ENCODE measurements at regions not wholly inside any gene's neighbourhood (a gene's known extent, or its start where the extent isn't known, plus 50 kb on each side); places are given as distances from the start of the nearest gene placed in this dataset.
"Not testable (repeated sequence)": the region's sequence is repeated elsewhere in the genome, so short reads cannot be mapped to it uniquely, and the experiment has no call there.

DNA sequence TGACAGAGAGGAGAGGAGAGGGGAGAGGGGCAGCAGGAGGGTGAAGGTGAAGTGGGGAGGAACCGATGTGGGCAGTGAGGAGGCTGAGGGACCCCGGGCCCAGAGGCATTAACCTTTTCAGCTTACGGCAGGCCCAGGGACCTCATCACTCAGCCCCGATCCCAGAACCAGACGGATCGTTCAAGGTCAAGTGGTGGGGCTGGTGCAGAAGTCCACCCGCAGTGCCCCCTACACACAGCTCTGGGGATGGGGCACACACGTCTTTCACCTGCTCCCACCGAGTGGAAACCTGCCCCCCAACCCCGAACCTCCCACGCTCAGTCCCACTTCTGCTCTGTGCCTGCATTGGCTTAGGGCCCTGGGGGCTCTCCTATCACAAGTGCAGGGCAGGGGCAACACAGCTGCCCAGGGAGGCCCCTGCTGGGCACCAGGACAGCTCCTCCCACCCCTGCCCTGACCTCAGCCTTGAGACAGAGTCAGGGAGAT lies 81.9 kb upstream of the GOLGA6L4 start:
- not testable (repeated sequence) for DNase-seq

DNA sequence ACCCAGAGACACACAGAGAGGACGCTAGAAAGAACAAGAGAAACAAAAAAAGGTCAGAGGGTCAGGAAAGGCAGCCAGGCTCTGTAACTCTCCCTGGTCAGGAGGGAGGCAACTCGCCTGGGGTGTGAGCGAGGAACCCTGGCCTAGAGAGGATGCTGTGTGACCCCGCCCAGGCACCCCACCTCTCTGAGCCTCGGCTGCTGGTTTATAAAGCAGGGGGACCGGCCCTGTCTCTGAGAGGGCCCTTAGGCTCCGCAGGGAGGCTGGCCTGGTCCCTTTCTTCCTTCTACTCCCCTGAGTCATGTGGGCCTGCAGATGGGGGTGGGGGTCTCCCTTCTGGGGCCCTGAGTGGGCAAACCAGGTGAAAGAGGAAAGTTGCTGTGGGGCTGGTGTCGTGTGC lies 81.3 kb upstream of the GOLGA6L4 start:
- not testable (repeated sequence) for DNase-seq

DNA sequence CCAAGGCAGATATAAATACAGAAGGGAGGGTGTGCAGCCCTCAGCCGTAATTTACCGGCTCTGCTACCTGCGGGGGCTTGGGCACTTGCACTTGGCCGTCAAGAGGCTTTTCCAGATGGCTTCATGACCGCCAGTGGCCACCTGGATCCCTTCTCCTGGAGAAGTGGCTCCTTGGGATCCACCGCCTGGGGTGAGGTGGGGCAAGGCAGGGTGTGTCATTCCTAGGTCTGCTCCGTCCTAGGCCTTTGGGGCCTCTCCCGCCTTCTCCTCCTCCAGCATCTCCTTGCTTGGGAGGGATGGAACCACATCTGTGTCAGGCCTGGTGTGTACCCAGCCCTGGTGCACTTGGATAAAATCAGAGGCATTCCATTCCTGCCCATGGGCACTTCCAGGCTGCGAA lies 80.8 kb upstream of the GOLGA6L4 start:
- DNase-seq, result not testable (repeated sequence)

DNA sequence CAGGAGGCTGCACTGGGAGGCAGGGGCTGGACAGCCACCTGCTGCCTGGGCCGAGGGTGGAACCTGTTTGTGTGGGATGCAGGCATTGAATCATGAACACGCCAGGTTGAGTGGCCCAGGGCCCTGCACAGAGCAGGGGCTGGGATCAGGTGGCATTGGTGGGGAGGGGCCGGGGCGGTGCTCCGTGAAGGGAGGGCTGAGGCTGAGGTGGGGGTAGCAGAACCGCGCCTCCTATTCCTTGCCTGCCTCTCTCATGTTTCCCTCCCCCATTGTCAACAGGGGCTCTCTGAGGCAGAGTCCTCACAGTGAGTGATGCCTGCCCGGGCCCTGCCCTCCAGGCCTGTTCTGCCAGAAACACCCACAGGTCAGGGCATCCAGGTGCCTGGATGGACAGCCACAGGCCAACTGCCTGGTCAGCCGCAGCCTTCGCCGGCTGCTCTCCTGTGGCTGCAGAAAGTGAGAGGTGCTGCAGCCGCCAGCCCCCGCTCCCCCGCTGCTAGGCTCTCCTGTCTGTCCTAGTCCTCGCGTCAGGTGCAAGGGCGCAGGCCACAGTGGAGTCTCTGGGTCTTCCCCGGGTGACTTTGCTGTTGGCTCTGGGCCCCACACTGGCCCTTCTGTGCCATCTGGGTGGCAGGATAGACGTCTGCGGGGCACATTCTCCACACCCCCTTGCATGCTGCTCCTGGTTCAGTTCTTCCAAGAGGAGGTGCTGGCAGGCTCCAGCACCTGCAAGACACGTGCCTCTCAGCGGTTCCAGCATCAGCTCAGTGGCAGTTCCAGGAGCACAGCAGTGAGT lies 79.6 kb upstream of the GOLGA6L4 start:
- not testable (repeated sequence) for DNase-seq

DNA sequence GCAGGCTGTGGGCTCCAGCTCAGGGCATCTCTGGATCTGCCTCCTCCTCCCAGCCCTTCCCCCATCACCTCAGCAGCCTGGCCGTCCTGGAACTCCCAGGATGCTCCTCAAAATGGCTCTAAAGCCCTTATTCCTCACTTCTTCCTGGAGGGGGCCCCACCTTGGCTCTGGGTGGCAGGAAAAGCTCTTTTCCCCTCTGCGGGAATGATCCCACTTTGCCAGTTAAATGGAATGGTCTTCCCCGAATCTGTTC lies 79.1 kb upstream of the GOLGA6L4 start:
- DNase-seq, result not testable (repeated sequence)

DNA sequence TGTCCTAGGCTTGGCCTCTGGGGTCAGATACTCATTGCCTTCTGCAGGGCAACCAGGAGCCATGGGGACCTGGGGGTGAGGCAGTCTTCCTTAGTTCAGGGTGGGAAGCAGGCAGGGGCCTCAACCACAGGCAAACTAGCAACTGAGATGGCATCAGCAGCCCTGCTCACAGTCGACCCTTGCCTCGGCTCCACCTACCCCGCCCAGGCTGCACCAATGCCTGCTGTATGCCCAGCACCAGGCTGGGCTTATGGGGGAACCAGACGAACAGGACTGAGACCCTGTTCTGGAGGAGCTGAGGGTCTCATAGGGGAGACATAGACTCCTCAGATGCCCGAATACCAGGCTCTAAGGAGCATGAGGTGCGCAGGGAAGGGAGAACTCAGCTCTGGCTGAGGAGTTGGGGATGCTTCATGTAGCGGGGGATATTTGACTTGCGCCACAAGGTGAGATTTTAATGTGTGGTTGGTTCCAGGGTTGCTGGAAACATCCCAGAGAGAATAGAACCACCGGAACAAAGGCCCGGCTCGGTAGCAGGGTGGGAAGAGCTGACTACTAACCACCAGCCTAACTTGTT lies 78.4 kb upstream of the GOLGA6L4 start:
- DNase-seq, result not testable (repeated sequence)

DNA sequence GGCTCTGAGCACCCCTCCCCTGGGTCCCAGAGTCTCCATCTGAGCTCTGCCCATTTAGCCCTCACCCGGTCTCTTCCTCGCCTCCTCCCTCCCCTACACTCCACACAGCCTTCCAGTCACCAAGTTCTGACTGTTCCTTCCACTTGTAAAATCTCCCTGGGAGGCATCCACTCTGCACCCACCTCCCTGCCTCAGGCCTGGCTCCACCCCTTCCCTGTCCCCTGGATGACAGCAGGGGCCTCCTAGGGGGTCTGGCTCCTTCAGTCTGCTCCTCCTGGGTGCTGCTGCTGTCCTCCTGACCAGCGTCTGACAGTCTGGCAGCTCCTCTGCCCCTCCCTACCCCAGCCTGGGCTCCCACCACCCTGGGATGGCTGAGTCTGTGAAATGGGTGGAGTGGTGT lies 77.7 kb upstream of the GOLGA6L4 start:
- not testable (repeated sequence) for DNase-seq

DNA sequence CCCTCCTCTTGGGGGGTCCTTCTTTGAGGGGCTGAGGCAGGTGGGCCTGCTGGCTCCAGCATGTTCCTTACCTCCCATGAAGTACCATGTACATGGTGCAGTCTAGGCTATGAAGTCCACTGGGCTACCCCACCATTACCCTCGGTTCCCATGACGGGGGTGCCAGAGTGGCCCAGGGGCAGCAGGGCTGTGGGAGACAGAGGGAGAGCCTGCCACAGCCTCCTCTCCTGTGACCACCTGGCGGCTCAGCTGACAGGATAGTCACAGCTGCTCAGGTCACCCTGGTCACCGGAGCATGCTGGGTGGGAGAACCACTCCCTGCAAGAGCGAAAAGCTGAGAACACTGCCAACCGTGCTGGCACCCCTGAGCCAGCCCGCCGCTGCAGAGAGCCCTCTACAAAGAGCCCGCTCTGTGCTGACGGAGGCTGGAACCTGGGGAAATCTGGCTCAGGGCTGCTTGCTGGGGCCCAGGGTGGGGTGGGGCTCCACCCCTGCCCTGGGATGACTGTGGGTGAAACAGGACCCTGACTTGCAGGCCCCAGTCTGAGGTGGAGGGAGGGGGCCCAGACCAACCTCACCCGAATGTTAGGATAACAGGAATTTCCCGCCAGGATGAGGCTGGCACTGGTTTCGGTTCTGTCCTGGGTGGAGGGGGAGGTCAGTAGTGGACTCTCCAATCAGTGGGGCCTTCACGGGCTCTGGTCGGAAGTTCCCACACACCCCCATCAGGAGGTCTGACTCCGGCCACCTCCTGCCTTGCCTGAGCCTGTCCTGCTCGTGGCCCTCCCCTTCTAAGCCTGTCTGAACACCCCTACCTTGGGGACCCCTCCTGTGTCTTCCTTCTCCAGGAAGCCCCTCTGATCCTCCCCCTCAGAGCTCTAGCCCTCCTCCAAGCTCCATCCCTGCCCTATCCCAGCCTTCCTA lies 76.0 kb upstream of the GOLGA6L4 start:
- DNase-seq, result not testable (repeated sequence)

DNA sequence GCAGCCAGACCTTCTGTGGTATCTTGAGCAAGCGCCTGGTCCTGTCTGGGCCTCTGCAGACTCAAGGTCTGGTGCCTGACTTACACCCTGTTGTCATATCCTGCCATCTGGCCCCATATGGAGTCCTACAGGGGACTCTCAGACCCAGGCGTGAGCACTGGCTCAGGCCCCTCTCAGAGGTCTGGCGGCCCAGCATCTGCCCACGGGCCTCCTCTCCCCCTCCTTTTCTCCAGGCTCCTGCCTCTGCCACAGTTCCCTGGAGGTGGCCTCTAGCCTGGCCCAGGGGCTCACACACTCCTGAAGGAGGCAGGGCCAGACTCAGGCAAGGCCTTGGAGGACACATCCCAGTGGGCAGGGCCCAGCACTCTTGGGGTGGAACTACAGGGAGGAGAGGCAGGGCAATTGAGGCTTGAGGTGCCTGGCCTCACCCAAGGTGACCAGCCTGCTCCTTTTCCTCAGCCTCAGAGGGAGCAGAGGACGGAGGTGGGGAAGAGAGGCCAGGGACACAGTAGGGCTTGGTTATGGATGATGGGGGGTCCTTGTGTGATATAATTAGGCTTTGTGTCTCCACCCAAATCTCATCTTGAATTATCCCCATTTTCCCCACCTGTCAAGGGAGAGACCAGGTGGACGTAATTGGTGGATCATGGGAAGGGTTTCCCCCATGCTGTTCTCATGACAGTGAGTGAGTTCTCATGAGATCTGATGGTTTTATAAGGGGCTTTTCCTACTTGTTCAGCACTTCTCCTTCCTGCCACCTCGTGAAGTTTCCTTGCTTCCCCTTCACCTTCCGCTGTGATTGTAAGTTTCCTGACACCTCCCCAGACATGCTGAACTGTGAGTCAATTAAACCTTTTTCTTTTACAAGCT lies 70.9 kb upstream of the GOLGA6L4 start:
- not testable (repeated sequence) for DNase-seq

DNA sequence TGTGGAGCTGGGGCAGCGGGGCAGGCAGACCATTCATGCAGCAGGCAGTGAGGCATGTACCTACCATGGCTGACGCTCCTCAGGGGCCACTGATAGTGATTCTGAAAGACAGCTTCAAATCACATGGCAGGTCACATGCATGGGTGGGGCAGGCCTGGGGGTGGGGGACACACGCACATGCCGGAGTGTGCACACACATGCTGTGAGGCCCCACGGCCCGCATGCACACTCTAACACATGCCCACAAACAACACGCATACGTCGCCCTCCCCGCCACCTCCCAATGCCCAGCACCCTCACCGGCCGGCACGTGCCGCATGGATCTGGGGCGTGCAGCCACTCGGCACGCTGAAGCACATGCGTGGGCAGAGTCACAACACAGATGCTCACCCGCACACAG lies 65.5 kb upstream of the GOLGA6L4 start:
- DNase-seq, result not testable (repeated sequence)

DNA sequence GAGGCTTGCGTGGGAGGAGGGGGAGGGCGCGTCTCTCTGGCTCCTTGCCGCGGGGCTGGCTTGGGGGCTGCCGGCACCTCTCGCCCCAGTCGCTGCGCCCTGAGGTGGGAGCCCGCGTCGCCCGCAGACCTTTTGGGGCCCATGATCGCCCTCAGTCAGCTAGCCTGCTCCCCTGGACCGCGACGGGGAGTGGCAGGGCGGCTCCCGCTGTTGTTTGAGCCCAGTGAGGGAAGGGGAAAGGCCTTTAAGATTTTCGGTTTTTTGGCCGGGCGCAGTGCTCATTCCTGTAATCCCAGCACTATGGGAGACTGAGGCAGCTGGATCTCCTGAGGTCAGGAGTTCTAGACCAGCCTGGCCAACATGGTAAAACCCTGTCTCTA lies 62.4 kb upstream of the GOLGA6L4 start:
- DNase-seq, result not testable (repeated sequence)
